ENCODE measurements at regions not wholly inside any gene's neighbourhood (a gene's known extent, or its start where the extent isn't known, plus 50 kb on each side); places are given as distances from the start of the nearest gene placed in this dataset.

- no peak for DNase-seq
These were observed 390.4 kb downstream of the SUCLA2 start for GRCh38 chr13:47610687-47611086.

DNA sequence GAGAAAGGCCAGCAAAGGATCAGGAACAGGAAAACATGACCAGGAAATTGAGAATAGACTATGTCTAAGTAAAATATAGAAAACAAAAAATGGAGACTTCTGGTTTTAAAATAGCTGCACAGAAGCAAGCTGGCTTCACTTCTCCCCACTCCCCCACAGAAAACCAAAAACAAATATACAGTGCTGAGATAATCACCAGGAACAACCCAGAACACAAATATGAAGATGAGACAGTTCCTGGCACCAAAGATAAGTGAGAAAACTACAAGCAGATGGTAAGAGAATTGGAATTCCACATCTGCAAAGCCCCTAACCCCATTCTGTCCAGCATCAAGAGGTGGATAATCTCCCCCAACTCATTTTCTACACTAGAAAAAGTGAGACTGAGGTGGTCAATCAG is 397.7 kb downstream of the SUCLA2 start:
- DNase-seq = no peak

DNA sequence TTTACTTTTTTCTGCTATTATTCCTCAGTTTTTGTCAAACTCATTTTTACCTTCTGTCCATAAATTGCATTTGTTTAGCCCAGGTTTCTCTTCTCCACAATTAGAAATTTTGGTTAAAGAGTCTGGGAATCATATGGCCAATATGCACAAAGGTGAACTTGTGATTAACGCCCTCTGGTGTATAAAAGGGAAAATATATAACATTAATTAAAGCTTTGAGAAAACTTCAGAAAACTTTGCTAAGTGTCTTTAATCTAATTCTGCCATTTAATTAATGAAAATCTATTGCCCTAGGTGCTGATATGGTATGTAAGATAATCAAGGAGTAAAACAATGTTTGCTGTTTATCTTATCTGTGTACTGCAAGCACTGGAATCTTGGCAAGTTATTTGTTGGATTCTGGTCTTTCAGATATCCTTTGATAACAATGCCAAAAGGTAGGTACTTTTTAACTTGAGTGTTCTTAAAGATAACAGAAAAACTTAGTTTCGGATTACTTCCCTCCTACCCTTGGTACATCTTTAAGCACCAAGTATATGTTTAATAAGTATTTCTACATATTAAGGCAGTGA is 402.6 kb downstream of the SUCLA2 start:
- no peak for DNase-seq

DNA sequence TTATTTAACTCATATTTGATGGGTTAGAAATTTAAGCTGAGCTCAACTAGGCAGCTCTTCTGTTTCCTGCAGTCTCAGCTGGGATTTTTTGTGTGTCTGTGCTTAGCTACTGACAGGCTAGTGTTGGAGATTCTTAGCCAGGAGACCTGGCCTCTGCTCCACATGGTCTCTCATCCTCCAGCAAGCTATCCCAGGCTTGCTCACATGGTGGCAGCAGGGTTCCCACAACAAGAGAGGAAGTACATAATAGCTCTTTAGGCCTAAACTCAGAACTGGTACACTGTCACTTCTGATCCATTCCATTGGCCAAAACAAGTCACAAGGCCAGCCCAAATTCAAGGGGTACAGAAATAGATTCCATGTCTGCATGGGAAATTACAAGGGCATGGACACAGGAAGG is 406.2 kb downstream of the SUCLA2 start:
- DNase-seq = no peak

- no peak for DNase-seq
These were observed 408.8 kb downstream of the SUCLA2 start for GRCh38 chr13:47592256-47592655.

DNA sequence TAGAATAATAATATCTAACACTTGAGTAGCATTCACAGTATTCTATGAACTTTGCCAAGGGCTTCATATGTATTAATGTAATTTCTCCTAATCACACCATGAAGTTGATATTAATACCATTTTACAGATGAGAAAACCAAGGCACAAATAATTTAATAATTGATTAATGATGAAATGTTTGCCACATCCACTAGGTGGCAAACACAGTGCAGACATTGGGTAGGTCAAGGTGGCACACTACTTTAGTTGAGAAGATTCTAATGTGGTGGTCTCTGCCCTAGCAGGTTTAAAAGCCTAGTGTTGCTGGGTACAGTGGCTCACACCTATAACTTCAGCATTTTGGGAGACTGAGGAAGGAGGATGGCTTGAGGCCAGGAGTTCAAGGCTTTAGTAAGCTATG is 412.4 kb downstream of the SUCLA2 start:
- no peak for DNase-seq

DNA sequence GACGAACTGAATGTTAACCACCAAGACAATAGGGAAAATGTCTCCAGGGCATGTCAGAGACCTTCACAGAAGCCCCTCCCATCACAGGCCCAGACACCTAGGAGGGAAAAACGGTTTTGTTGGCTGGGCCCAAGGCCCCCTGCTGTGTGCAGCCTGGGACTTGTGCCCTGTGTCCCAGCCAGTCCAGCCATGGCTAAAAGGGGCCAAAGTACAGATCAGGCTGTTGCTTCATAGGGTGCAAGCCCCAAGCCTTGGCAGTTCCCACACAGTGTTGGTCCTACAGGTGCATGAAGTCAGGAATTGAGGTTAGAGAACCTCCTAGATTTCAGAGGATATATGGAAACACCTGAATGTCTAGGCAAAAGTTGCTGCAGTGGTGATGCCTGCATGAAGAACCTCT is 428.7 kb downstream of the SUCLA2 start:
- DNase-seq = no peak

DNA sequence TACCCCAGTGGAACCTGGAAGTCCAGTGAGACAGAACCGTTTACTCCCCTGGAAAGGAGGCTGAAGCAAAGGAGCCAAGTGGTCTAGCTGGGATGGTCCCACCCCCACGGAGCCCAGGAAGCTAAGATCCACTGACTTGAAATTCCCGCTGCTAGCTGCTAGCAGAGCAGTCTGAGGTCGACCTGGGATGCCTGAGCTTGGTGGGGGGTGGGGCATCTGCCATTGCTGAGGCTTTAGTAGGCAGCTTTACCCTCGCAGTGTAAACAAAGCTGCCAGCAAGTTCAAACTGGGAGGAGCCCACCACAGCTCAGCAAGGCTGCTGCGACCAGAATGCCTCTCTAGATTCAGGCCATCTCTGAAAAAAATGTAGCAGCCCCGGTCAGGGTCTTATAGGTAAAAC is 437.0 kb downstream of the SUCLA2 start:
- no peak for DNase-seq

DNA sequence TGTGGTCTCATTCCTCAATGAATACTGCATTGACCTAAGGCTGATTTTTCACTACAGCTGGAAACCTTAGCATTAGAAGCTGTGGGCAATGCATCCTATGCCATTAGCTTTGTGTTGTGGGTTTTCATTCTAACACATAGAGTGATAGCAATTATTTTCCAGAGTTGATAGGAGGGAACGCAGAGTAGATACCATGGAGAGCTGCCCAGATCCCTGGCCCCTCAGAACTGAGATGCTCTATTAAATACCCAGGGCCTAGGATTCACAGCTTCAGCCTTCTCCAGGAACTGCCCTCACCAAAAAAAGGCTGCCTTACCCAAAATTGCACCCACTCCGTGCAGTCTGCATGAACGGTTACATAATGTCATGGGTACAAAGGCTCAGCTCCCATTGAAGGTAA is 444.4 kb downstream of the SUCLA2 start:
- no peak for DNase-seq

- no peak for DNase-seq
These were observed 445.8 kb downstream of the SUCLA2 start for GRCh38 chr13:47555235-47555634.

- no peak for DNase-seq
These were observed 447.6 kb downstream of the SUCLA2 start for GRCh38 chr13:47553329-47553977.

DNA sequence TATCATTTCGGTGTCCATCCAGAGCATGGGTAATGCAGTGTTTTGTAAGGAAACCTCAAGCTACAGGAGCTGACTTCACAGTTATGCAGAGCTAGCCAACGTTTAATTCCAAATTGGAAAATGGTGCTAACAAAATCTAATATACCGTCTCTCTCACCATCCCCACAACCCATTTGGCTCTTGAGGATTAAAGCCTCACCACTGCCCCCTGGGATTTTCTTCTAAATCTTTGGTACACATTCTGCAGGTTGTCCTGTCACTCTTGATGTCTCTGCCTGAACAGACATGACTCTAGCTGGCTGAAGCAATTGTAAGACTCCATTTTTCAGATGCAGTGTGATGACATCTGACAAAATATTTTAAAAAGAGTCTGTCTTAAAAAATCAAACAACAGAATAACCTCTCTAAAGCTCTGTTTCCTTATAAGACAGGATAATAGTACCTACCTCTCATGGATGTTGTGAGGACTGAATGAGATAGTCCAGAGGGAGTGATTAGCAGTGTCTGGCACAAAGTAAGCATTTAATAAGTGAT is 451.8 kb downstream of the SUCLA2 start:
- no peak for DNase-seq

- DNase-seq = no peak
These were observed 452.7 kb downstream of the SUCLA2 start for GRCh38 chr13:47548294-47548840.

- no peak for DNase-seq
These were observed 454.5 kb downstream of the SUCLA2 start for GRCh38 chr13:47546391-47547225.

- no peak for DNase-seq
These were observed 455.7 kb downstream of the SUCLA2 start for GRCh38 chr13:47545201-47546024.

DNA sequence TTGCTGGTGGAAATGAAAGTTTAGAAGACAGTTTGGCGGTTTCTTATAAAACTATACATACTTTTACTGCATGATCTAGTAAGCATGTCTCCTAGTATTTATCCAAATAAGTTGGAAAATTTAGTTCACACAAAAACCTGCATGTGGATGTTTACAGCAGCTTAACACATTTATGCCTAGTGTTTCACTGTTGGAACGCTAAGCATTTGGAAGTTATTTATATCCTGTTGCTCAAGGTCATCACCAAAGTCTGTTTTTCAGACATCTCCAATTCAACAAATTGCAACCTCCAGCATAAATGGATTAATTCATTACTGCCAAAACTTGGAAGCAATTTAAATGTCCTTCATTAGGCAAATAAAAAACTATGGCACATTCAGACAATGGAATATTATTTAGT is 461.8 kb downstream of the SUCLA2 start:
- DNase-seq = no peak

DNA sequence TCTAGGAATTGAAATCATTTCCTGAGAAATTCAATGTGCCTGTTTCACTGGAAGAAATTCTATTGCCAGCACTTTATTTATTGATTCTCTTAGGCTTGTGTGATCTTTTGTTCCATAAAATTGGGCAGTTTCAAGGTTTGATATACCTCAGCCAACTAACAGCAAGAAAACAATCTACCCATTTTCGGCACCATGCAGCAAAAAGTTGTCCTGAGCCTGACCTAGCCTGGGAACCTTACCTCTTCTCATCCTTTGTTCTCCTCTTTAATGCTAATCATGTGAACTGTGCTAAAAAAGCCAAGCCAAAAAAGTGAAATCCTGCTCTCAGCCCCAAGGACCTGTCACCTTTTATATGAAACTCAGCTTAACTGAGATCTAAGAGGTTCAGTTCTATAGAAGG is 477.3 kb downstream of the SUCLA2 start:
- no peak for DNase-seq

DNA sequence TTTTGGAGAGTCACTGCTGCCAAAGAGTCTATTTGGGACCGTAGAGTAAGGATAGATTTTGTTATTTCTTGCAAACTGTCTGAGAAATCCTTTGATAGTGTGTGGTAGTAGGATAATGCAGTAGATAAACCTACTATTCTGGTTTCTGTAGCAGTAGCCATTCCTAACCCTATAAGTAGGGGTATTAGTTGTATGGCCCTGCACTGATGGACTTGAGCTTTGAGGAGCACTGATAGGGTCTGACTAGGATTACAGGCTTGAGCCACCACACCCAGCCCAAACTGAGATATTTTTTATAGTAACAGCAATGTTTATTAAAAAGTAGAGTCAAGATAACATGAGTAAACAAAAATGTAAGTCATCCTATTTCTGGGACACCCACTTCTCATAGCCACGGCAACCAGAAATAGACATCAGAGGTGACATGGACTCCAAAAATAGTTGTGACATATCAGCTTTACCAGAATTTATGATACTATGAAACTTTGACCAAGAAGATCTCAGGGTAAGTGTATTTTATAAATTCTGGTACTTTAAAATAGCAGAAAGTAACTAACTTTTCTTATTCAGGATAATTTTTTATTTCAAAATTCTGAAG is 479.1 kb downstream of the SUCLA2 start:
- DNase-seq = no peak

DNA sequence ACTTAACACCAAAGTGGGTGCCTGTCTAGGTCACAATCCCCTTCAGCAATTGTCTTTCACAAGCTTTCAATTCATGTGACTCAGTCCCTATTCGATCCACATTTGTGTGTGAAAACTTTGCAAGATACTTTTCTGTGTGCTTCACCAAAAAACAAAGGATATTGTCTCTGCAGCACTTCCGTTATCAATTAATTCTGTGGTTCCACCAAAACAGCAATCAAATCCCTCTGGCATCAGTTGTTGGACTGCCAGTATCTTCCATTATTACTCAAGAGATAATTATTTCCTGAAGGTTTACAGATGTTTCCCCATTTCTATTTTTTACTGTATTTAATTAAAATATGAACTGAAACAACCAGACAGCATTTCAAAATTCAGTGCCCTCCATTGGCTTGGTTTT is 481.4 kb downstream of the SUCLA2 start:
- DNase-seq = no peak

DNA sequence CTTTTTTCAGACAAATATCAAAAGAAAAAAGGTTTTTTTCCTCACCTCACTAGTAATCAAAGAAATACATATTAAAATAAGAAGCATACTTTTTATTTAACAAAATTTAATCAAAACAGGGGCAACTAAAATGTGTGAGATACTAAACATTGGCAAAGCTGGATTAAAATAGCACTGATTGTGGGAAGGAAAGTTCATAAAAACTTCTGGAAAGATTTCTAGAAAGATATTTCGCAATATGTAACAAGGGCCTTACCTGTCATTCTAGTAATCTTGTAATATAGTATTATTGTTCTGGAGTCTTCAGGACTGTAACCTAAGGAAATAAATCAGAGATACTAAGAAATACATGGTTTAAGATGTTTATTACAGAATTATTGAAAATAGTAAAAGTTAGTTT is 482.5 kb downstream of the SUCLA2 start:
- DNase-seq = no peak

GRCh38 chr13:47511647-47512046 is 489.4 kb downstream of the SUCLA2 start:
- no peak for DNase-seq
